ENCODE measurements at regions not wholly inside any gene's neighbourhood (a gene's known extent, or its start where the extent isn't known, plus 50 kb on each side); places are given as distances from the start of the nearest gene placed in this dataset.

- DNase-seq, result no peak
Measured at GRCh38 chr4:11609751-11610150, 181.1 kb upstream of the HS3ST1 start.

- DNase-seq, result no peak
Measured at GRCh38 chr4:11608992-11609391, 180.3 kb upstream of the HS3ST1 start.

- no peak for DNase-seq
Measured at GRCh38 chr4:11606078-11606477, 177.4 kb upstream of the HS3ST1 start.

- no peak for DNase-seq
Measured at GRCh38 chr4:11605597-11605996, 176.9 kb upstream of the HS3ST1 start.

GRCh38 chr4:11604821-11605220 lies 176.1 kb upstream of the HS3ST1 start:
- no peak for DNase-seq

- DNase-seq, result no peak
Measured at GRCh38 chr4:11603591-11604194, 175.0 kb upstream of the HS3ST1 start.

- DNase-seq, result no peak
Measured at GRCh38 chr4:11602606-11603340, 174.1 kb upstream of the HS3ST1 start.

GRCh38 chr4:11599064-11599463 lies 170.4 kb upstream of the HS3ST1 start:
- no peak for DNase-seq

- no peak for DNase-seq
Measured at GRCh38 chr4:11598591-11598990, 169.9 kb upstream of the HS3ST1 start.

- no peak for DNase-seq
Measured at GRCh38 chr4:11597506-11597905, 168.8 kb upstream of the HS3ST1 start.

- DNase-seq, result no peak
Measured at GRCh38 chr4:11596989-11597388, 168.3 kb upstream of the HS3ST1 start.

- DNase-seq, result no peak
Measured at GRCh38 chr4:11593576-11594116, 165.0 kb upstream of the HS3ST1 start.

GRCh38 chr4:11592276-11592675 lies 163.6 kb upstream of the HS3ST1 start:
- no peak for DNase-seq

GRCh38 chr4:11590132-11590531 lies 161.4 kb upstream of the HS3ST1 start:
- no peak for DNase-seq

GRCh38 chr4:11589676-11590075 lies 161.0 kb upstream of the HS3ST1 start:
- DNase-seq, result no peak

GRCh38 chr4:11587797-11588196 lies 159.1 kb upstream of the HS3ST1 start:
- no peak for DNase-seq

- DNase-seq, result no peak
Measured at GRCh38 chr4:11585506-11585905, 156.8 kb upstream of the HS3ST1 start.

GRCh38 chr4:11568511-11568910 lies 139.8 kb upstream of the HS3ST1 start:
- no peak for DNase-seq

- DNase-seq, result peak; percentile 3 to 8
Measured at GRCh38 chr4:11566444-11567022, 137.8 kb upstream of the HS3ST1 start.

GRCh38 chr4:11565899-11566298 lies 137.2 kb upstream of the HS3ST1 start:
- DNase-seq, result no peak

GRCh38 chr4:11565213-11565612 lies 136.5 kb upstream of the HS3ST1 start:
- DNase-seq, result no peak

- no peak for DNase-seq
Measured at GRCh38 chr4:11564021-11564420, 135.3 kb upstream of the HS3ST1 start.

- no peak for DNase-seq
Measured at GRCh38 chr4:11549525-11549924, 120.8 kb upstream of the HS3ST1 start.

GRCh38 chr4:11548597-11549082 lies 119.9 kb upstream of the HS3ST1 start:
- no peak for DNase-seq

All from inflammatory macrophage treated with lipopolysaccharide for 1 hour (primary cell).